ENCODE measurements at regions not wholly inside any gene's neighbourhood (a gene's known extent, or its start where the extent isn't known, plus 50 kb on each side); places are given as distances from the start of the nearest gene placed in this dataset.

DNA sequence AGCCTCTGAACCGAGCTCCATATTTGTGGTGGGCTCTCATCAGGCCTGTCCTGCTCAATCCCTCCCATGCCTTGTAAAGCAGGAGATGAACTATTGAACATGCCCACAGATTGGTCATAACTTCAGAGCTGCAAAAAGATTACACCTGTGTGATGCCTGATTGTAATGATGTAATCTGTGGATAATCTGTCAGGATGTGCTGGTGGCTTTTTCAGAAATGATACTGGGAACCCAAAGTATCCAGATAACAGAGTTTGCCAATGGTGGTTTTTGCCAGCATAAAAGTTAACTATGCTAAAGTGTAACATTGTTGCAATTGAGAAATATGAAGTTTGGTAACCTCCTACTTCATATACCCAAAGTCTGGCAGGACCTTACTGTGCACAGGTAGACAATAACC, 393.4 kb downstream of the RAPGEF2 start:
- H3K4me3 ChIP-seq (ENCODE audit: low read depth, low read length), result no peak overlapping the region
- TF ChIP-seq, protein P1, sequence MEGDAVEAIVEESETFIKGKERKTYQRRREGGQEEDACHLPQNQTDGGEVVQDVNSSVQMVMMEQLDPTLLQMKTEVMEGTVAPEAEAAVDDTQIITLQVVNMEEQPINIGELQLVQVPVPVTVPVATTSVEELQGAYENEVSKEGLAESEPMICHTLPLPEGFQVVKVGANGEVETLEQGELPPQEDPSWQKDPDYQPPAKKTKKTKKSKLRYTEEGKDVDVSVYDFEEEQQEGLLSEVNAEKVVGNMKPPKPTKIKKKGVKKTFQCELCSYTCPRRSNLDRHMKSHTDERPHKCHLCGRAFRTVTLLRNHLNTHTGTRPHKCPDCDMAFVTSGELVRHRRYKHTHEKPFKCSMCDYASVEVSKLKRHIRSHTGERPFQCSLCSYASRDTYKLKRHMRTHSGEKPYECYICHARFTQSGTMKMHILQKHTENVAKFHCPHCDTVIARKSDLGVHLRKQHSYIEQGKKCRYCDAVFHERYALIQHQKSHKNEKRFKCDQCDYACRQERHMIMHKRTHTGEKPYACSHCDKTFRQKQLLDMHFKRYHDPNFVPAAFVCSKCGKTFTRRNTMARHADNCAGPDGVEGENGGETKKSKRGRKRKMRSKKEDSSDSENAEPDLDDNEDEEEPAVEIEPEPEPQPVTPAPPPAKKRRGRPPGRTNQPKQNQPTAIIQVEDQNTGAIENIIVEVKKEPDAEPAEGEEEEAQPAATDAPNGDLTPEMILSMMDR (IDR thresholded peaks at IDR 0.05; ENCODE audit: insufficient read depth, low read length), result no peak
- no peak for DNase-seq (ENCODE audit: low read depth)

DNA sequence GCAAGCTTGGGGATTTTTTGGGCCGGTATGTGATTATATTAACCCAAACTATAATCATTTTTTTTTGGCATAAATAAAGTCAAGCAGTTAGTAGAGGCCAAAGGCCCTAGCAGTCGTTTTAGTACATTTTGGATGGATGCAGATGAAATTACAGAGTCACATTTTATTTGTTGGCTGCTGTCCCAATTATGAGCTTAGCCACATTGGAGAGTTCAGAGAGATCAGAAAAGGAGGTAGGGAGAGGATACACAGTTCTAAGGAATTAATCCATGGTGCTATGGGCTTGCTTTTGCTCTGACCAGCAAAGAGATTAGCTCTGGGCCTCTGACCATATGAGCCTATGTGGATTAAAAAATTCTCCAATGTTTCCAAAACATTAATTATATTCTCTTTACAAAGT, 395.1 kb downstream of the RAPGEF2 start:
- TF ChIP-seq, protein P1 (IDR thresholded peaks at IDR 0.05; ENCODE audit: insufficient read depth, low read length), result no peak
- H3K4me3 ChIP-seq (ENCODE audit: low read depth, low read length), result no peak overlapping the region
- no peak for DNase-seq (ENCODE audit: low read depth)

DNA sequence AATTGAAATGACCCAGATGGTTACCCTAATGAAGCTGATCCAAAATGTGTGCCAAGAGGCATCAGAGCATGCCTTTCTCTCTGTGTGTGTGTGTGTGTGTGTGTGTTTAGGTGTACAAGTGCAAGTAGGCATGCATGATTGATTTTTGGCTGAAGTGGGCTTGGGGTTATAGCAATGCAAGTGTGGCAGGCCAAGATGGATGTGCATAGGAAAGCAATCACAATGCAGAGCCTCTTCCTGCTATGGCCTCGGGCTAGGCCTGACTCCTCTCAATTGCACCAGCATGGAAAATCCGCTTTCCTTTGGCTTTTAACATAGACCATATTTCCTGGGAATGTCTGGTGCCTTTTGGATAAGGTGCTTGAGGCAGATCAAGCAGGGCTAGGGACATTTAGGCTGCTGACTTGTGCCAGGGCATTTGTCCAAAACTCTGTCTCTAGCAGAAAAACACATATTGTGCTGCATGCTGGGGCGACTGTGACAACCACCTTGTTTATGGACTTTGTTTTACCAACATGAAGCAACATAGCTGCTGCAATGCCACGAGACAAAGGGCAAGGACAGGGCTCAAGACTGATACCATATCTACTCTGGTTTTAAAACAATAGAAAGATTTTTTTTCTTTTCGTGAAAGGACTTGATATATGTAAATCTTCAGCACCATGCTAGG, 395.7 kb downstream of the RAPGEF2 start:
- H3K4me3 ChIP-seq (ENCODE audit: low read depth, low read length), result no peak overlapping the region
- TF ChIP-seq, protein P1 (IDR thresholded peaks at IDR 0.05; ENCODE audit: insufficient read depth, low read length), result no peak
- no peak for DNase-seq (ENCODE audit: low read depth)

DNA sequence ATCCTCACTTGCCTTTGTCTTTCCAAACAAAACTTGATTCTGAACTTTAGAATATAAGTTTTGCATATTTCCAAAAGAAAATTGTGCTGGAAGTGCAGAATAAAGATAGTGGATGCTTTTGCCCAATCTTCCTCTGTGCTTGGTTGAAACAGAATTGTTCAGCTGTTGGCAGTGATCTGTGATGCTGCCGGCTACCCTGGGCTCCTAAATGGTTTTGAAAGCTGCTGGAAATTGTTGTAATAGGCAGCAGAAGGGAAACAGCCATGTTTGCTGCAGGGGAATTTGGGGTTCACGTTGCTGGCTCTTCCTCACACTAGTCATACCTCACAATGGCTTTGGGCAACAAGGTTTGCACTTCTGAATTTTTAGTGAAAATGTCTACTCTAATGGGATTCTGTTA, 398.0 kb downstream of the RAPGEF2 start:
- no peak for DNase-seq (ENCODE audit: low read depth)
- no peak overlapping the region for H3K4me3 ChIP-seq (ENCODE audit: low read depth, low read length)
- TF ChIP-seq, protein P1 (IDR thresholded peaks at IDR 0.05; ENCODE audit: insufficient read depth, low read length), result no peak

DNA sequence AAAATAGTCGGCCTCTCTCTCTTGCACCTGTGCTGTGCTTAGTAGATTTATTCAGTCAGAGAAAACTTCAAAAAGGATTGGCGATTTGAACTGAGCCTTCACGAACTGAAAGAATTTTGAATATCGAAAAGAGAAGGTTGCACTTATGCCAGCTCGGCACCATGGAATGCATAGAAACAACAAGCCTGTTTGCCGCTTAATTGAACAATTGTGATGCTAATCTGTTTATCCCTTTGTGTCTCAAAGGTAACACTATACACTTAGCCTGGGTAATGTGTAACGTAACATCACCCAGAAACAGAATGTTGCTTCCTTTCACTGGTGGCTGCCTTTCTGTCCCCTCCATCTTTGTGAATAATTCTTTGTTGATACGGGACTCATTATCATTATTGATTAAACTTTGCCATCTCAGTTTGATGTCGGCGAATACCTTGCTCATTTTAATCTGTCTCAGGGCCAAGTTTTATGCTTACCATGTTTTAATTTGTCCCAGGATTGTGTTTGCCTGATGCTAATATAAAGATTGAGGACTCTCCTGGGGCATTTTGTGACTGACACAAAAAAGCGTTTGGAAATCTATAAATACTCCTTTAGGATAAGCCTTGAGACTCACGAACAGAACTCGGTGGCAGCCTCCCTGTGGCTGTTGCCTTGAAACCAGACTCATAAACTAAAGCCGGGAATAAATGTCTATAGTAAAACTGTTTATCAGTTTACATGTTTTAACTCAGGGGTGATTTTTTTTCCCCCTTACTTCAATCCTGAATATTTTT, 400.5 kb downstream of the RAPGEF2 start:
- DNase-seq (ENCODE audit: low read depth), result no peak
- no peak overlapping the region for H3K4me3 ChIP-seq (ENCODE audit: low read depth, low read length)
- TF ChIP-seq, protein P1 (IDR thresholded peaks at IDR 0.05; ENCODE audit: insufficient read depth, low read length), result no peak

DNA sequence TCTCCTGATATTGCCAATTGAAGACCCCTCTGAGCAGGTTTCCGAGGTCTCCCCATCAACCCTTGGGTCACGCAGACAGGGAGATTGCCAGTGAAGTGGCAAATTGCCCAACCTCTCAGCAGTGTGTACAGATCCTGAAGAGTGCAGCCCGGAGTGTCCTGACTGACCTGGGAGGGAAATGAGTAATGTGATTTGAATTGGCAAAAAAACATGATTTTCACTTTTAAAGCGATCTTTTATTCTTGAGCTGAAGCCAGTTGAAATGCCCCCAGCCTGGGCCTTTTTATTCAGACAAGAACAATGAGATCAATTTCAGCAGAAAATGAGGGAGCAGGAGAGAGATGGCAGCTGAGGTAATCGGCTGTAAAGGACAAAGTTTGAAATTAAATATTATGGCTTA, 401.8 kb downstream of the RAPGEF2 start:
- no peak overlapping the region for H3K4me3 ChIP-seq (ENCODE audit: low read depth, low read length)
- DNase-seq (ENCODE audit: low read depth), result peak; percentile 23
- TF ChIP-seq, protein P1 (IDR thresholded peaks at IDR 0.05; ENCODE audit: insufficient read depth, low read length), result no peak

Measured in fibroblast of the aortic adventitia (primary cell).